ENCODE measurements at regions not wholly inside any gene's neighbourhood (a gene's known extent, or its start where the extent isn't known, plus 50 kb on each side); places are given as distances from the start of the nearest gene placed in this dataset.

- TF ChIP-seq CTCF (IDR thresholded peaks at IDR 0.05; ENCODE audit: insufficient read depth in 1 of 2, low read depth in 1 of 2, low read length in 1 of 2, severe bottlenecking in 1 of 2, unreplicated experiment in 1 of 2): no peak
- H3K9me3 Mint-ChIP-seq (ENCODE audit: unreplicated experiment): no peaks in the 10 kb centered on the region
- H3K27me3 Mint-ChIP-seq (ENCODE audit: insufficient read depth, unreplicated experiment): no peaks in the 10 kb centered on the region
- no peaks in the 10 kb centered on the region for H3K4me1 Mint-ChIP-seq (ENCODE audit: low read depth, unreplicated experiment)
- no peak overlapping the region for H3K27ac Mint-ChIP-seq (ENCODE audit: unreplicated experiment)
- ChIA-PET POLR2A (no interaction called here), CTCF (no interaction called here)
- Histone ChIP-seq H3K4me3 (ENCODE audit: low read depth, low read length) (no peak overlapping the region), H3K36me3 (ENCODE audit: control insufficient read depth, insufficient read depth, low read length) (no peaks in the 10 kb centered on the region), H3K27me3 (replicated peaks; ENCODE audit: control insufficient read depth, insufficient read depth, low read length) (no peaks in the 10 kb centered on the region), H3K9me3 (no peaks in the 10 kb centered on the region), H3K4me1 (no peaks in the 10 kb centered on the region)
- no peaks in the 10 kb centered on the region for H3K36me3 Mint-ChIP-seq (ENCODE audit: insufficient read depth, unreplicated experiment)
- BruUV-seq (replicated peaks): no TSS peak
- H3K4me3 Mint-ChIP-seq (ENCODE audit: unreplicated experiment): no peak overlapping the region
- DNase-seq: no peak
- intact Hi-C loops (cut with micrococcal nuclease; ENCODE audit: unreplicated experiment): no loop called here
Measured at GRCh38 chr1:193850745-193851144, 664.3 kb upstream of the B3GALT2 start.

- H3K36me3 Mint-ChIP-seq (ENCODE audit: insufficient read depth, unreplicated experiment): no peaks in the 10 kb centered on the region
- Histone ChIP-seq H3K9me3 (no peaks in the 10 kb centered on the region), H3K27me3 (replicated peaks; ENCODE audit: control insufficient read depth, insufficient read depth, low read length) (no peaks in the 10 kb centered on the region), H3K36me3 (ENCODE audit: control insufficient read depth, insufficient read depth, low read length) (no peaks in the 10 kb centered on the region), H3K4me3 (ENCODE audit: low read depth, low read length) (no peak overlapping the region), H3K4me1 (no peaks in the 10 kb centered on the region)
- no peak overlapping the region for H3K4me3 Mint-ChIP-seq (ENCODE audit: unreplicated experiment)
- DNase-seq: no peak
- ChIA-PET CTCF (no interaction called here), POLR2A (no interaction called here)
- H3K27ac Mint-ChIP-seq (ENCODE audit: unreplicated experiment): no peak overlapping the region
- BruUV-seq (replicated peaks): no TSS peak
- TF ChIP-seq CTCF (IDR thresholded peaks at IDR 0.05; ENCODE audit: insufficient read depth in 1 of 2, low read depth in 1 of 2, low read length in 1 of 2, severe bottlenecking in 1 of 2, unreplicated experiment in 1 of 2): no peak
- H3K9me3 Mint-ChIP-seq (ENCODE audit: unreplicated experiment): no peaks in the 10 kb centered on the region
- intact Hi-C loops (cut with micrococcal nuclease; ENCODE audit: unreplicated experiment): no loop called here
- H3K4me1 Mint-ChIP-seq (ENCODE audit: low read depth, unreplicated experiment): no peaks in the 10 kb centered on the region
- H3K27me3 Mint-ChIP-seq (ENCODE audit: insufficient read depth, unreplicated experiment): no peaks in the 10 kb centered on the region
Measured at GRCh38 chr1:193846876-193847604, 660.6 kb upstream of the B3GALT2 start.

GRCh38 chr1:193846411-193846810 lies 660.0 kb upstream of the B3GALT2 start:
- H3K4me3 Mint-ChIP-seq (ENCODE audit: unreplicated experiment): no peak overlapping the region
- Histone ChIP-seq H3K27me3 (replicated peaks; ENCODE audit: control insufficient read depth, insufficient read depth, low read length) (no peaks in the 10 kb centered on the region), H3K4me3 (ENCODE audit: low read depth, low read length) (no peak overlapping the region), H3K36me3 (ENCODE audit: control insufficient read depth, insufficient read depth, low read length) (no peaks in the 10 kb centered on the region), H3K9me3 (no peaks in the 10 kb centered on the region), H3K4me1 (no peaks in the 10 kb centered on the region)
- H3K36me3 Mint-ChIP-seq (ENCODE audit: insufficient read depth, unreplicated experiment): no peaks in the 10 kb centered on the region
- DNase-seq: no peak
- ChIA-PET POLR2A (no interaction called here), CTCF (no interaction called here)
- no peak overlapping the region for H3K27ac Mint-ChIP-seq (ENCODE audit: unreplicated experiment)
- no peaks in the 10 kb centered on the region for H3K4me1 Mint-ChIP-seq (ENCODE audit: low read depth, unreplicated experiment)
- H3K27me3 Mint-ChIP-seq (ENCODE audit: insufficient read depth, unreplicated experiment): no peaks in the 10 kb centered on the region
- intact Hi-C loops (cut with micrococcal nuclease; ENCODE audit: unreplicated experiment): no loop called here
- no TSS peak for BruUV-seq (replicated peaks)
- TF ChIP-seq CTCF (IDR thresholded peaks at IDR 0.05; ENCODE audit: insufficient read depth in 1 of 2, low read depth in 1 of 2, low read length in 1 of 2, severe bottlenecking in 1 of 2, unreplicated experiment in 1 of 2): no peak
- H3K9me3 Mint-ChIP-seq (ENCODE audit: unreplicated experiment): no peaks in the 10 kb centered on the region
